ENCODE measurements at regions not wholly inside any gene's neighbourhood (a gene's known extent, or its start where the extent isn't known, plus 50 kb on each side); places are given as distances from the start of the nearest gene placed in this dataset.

DNA sequence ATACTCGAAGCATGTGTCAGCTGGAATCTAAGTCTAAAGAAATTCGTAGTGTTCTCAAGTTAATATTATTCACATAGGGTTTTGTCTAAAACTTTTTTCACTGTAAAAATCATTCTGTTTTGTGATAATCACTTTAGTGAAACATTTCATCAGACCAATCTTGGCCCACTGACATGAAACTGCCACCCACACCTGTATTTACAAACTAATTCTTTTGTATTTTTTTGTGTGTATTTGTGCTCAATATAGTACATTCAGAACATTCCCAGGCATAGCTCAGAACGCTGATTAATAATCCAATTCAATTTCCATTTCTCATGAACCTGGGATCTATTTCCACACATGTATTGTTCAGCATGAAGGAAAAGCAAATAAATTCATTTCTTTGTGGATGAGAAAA is 191.7 kb downstream of the RASSF9 start:
- H3K9me3 ChIP-seq (ENCODE audit: insufficient read depth, low read depth, low read length), result no peaks in the 10 kb centered on the region
- no peak overlapping the region for H3K9ac ChIP-seq (ENCODE audit: low read depth, low read length)
- no peak overlapping the region for H3K27ac ChIP-seq (ENCODE audit: low read length)
- no peaks in the 10 kb centered on the region for H3K36me3 ChIP-seq (ENCODE audit: insufficient read depth, low read depth, low read length)
- no peak overlapping the region for H3K4me3 ChIP-seq (ENCODE audit: low read length)
- H3K4me1 ChIP-seq (ENCODE audit: insufficient read depth, low read length), result peaks cover 7% of the 10 kb centered on the region; the same call in 1 of the 2 replicates
- H3K27me3 ChIP-seq (ENCODE audit: insufficient read depth, low read length), result no peaks in the 10 kb centered on the region

GRCh38 chr12:85653731-85654455 is 182.3 kb downstream of the RASSF9 start:
- H3K27me3 ChIP-seq (ENCODE audit: insufficient read depth, low read length), result no peaks in the 10 kb centered on the region
- peaks cover 2% of the 10 kb centered on the region; the same call in 1 of the 2 replicates for H3K4me1 ChIP-seq (ENCODE audit: insufficient read depth, low read length)
- no peaks in the 10 kb centered on the region for H3K36me3 ChIP-seq (ENCODE audit: insufficient read depth, low read depth, low read length)
- H3K27ac ChIP-seq (ENCODE audit: low read length), result no peak overlapping the region
- H3K9ac ChIP-seq (ENCODE audit: low read depth, low read length), result no peak overlapping the region
- H3K9me3 ChIP-seq (ENCODE audit: insufficient read depth, low read depth, low read length), result peaks cover 7% of the 10 kb centered on the region
- no peak overlapping the region for H3K4me3 ChIP-seq (ENCODE audit: low read length)

- H3K27me3 ChIP-seq (ENCODE audit: insufficient read depth, low read length), result no peaks in the 10 kb centered on the region
- H3K4me1 ChIP-seq (ENCODE audit: insufficient read depth, low read length), result no peaks in the 10 kb centered on the region
- H3K36me3 ChIP-seq (ENCODE audit: insufficient read depth, low read depth, low read length), result no peaks in the 10 kb centered on the region
Measured at GRCh38 chr12:85654456-85654840, 181.8 kb downstream of the RASSF9 start.

DNA sequence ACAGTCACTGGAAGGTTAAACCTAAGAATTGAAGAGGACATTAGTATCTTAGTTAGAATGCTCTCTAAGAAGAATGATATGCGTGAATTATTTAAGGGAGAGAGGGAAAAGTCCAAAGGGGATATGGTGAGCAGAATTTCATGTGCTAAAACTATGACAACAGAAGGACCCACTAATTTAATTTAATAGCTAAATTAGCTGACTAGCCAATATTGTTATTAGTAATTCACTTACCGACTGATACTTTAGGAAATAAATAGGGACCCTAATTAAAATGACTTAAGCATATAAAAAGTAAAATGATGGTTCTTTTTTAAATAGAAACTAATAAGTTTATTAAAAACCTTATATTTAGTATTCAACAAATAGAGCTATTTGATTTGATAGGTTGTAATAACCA is 179.6 kb downstream of the RASSF9 start:
- H3K4me3 ChIP-seq (ENCODE audit: low read length), result no peak overlapping the region
- no peaks in the 10 kb centered on the region for H3K27me3 ChIP-seq (ENCODE audit: insufficient read depth, low read length)
- H3K27ac ChIP-seq (ENCODE audit: low read length), result no peak overlapping the region
- H3K4me1 ChIP-seq (ENCODE audit: insufficient read depth, low read length), result no peaks in the 10 kb centered on the region
- H3K36me3 ChIP-seq (ENCODE audit: insufficient read depth, low read depth, low read length), result no peaks in the 10 kb centered on the region
- H3K9me3 ChIP-seq (ENCODE audit: insufficient read depth, low read depth, low read length), result peaks cover 17% of the 10 kb centered on the region
- no peak overlapping the region for H3K9ac ChIP-seq (ENCODE audit: low read depth, low read length)

More at GRCh38 chr12:85654456-85654840, 181.8 kb downstream of the RASSF9 start:
- Histone ChIP-seq H3K9me3 (ENCODE audit: insufficient read depth, low read depth, low read length) (peaks cover 10% of the 10 kb centered on the region), H3K9ac (ENCODE audit: low read depth, low read length) (no peak overlapping the region), H3K4me3 (ENCODE audit: low read length) (no peak overlapping the region), H3K27ac (ENCODE audit: low read length) (no peak overlapping the region)

- Histone ChIP-seq H3K36me3 (ENCODE audit: insufficient read depth, low read depth, low read length) (no peaks in the 10 kb centered on the region), H3K4me3 (ENCODE audit: low read length) (no peak overlapping the region), H3K27ac (ENCODE audit: low read length) (no peak overlapping the region), H3K9ac (ENCODE audit: low read depth, low read length) (no peak overlapping the region), H3K9me3 (ENCODE audit: insufficient read depth, low read depth, low read length) (peaks cover 17% of the 10 kb centered on the region), H3K27me3 (ENCODE audit: insufficient read depth, low read length) (no peaks in the 10 kb centered on the region), H3K4me1 (ENCODE audit: insufficient read depth, low read length) (no peaks in the 10 kb centered on the region)
Measured at GRCh38 chr12:85657251-85657650, 179.0 kb downstream of the RASSF9 start.

DNA sequence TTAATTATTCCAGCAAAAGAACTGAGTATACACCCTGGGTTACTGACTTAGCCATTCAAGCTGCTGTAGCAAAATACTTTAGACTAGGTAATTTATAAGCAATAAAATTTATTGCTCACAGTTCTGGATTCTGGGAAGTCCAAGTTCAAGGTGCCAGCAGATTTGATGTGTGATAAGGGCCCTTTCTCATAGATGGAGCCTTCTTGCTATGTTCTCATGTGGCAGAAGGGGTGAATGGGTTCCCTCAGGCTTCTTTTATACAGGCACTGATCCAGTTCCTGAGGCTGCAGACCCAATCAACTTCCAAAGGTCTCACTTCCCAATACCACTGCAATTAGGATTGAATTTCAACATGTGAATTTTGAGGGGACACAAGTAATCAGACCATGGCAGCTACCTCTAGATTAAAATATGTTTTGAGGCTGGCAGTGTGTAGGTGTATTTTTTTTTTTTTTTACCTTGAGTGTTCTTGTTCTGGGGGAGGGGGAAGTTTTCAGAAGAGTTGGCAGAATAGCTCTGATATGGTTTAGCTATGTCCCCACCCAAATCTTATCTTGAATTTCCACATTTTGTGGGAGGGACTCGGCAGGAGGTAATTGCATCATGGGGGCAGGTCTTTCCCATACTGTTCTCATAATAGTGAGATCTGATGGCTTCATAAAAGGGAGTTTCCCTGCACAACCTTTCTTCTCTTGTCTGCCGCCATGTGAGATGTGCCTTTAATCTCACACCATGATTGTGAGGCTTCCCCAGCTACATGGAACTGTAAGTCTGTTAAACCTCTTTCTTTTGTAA is 178.2 kb downstream of the RASSF9 start:
- H3K27me3 ChIP-seq (ENCODE audit: insufficient read depth, low read length), result no peaks in the 10 kb centered on the region
- H3K36me3 ChIP-seq (ENCODE audit: insufficient read depth, low read depth, low read length), result no peaks in the 10 kb centered on the region
- no peaks in the 10 kb centered on the region for H3K4me1 ChIP-seq (ENCODE audit: insufficient read depth, low read length)
- no peak overlapping the region for H3K9ac ChIP-seq (ENCODE audit: low read depth, low read length)
- no peak overlapping the region for H3K4me3 ChIP-seq (ENCODE audit: low read length)
- no peak overlapping the region for H3K27ac ChIP-seq (ENCODE audit: low read length)
- peaks cover 17% of the 10 kb centered on the region for H3K9me3 ChIP-seq (ENCODE audit: insufficient read depth, low read depth, low read length)

DNA sequence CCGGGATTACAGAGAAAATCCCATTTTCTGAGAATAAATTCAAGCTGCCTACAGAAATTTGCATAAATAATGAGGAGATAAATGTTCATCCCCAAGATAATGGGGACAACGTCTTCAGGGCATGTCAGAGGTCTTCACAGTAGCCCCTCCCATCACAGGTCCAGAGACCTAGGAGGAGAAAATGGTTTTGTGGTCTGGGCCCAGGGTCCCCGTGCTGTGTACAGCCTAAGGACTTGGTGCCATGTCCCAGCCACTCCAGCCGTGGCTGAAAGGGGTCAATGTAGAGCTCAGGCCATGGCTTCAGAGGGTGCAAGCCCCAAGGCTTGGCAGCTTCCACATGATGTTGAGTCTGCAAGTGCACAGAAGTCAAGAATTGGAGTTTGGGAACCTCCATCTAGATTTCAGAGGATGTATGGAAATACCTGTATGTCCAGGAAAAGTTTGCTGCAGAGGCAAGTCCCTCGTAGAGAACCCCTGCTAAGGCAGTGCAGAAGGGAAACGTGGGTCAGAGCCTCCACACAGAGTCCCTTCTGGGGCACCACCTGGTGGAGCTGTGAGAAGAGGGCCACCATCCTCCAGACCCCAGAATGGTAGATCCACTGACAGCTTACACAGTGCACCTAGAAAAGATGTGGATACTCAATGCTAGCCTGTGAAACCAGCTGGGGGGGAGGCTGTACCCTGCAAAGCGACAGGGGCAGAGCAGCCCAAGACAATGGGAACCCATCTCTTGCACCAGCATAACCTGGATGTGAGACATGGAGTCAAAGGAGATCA is 176.3 kb downstream of the RASSF9 start:
- no peaks in the 10 kb centered on the region for H3K4me1 ChIP-seq (ENCODE audit: insufficient read depth, low read length)
- no peak overlapping the region for H3K9ac ChIP-seq (ENCODE audit: low read depth, low read length)
- H3K36me3 ChIP-seq (ENCODE audit: insufficient read depth, low read depth, low read length), result no peaks in the 10 kb centered on the region
- no peaks in the 10 kb centered on the region for H3K27me3 ChIP-seq (ENCODE audit: insufficient read depth, low read length)
- peaks cover 17% of the 10 kb centered on the region for H3K9me3 ChIP-seq (ENCODE audit: insufficient read depth, low read depth, low read length)
- no peak overlapping the region for H3K4me3 ChIP-seq (ENCODE audit: low read length)
- H3K27ac ChIP-seq (ENCODE audit: low read length), result no peak overlapping the region

DNA sequence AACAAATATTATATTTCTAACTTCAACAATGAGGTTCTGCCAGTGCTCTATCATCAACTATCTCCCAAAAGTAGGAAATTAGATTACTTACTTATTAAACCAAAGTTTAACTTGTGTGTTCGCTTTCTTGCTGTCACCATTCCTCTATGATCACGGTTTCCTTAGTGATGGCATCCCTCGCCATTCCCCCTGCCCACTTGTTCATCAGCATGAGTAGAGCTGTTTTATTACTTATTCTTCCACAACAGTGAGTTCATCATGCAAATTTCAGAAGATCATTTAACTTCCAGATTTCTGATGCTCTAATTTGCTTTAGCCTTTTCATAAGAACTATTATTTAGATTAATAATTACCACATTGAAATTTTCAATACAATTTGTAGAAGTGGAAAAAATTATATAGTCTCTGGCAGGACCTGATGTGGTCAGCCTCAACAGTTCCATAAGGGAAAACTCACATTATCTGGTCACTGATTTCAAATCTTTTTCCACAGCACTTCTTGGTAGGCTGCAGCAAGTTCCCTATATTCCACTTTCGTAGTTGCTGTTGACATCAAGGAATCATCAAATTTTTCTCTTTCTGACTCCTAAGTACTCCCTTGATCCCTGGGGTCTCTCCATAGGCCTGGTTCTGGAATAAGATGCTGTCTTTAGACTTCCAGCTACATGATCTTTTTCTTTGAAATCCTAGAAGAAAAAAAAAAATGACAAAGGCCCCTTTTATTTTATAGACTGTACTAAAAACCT is 174.6 kb downstream of the RASSF9 start:
- H3K9me3 ChIP-seq (ENCODE audit: insufficient read depth, low read depth, low read length), result peaks cover 17% of the 10 kb centered on the region
- no peak overlapping the region for H3K9ac ChIP-seq (ENCODE audit: low read depth, low read length)
- no peaks in the 10 kb centered on the region for H3K36me3 ChIP-seq (ENCODE audit: insufficient read depth, low read depth, low read length)
- no peaks in the 10 kb centered on the region for H3K4me1 ChIP-seq (ENCODE audit: insufficient read depth, low read length)
- H3K27me3 ChIP-seq (ENCODE audit: insufficient read depth, low read length), result no peaks in the 10 kb centered on the region
- no peak overlapping the region for H3K27ac ChIP-seq (ENCODE audit: low read length)
- H3K4me3 ChIP-seq (ENCODE audit: low read length), result no peak overlapping the region

- Histone ChIP-seq H3K9ac (ENCODE audit: low read depth, low read length) (no peak overlapping the region), H3K36me3 (ENCODE audit: insufficient read depth, low read depth, low read length) (no peaks in the 10 kb centered on the region)
Measured at GRCh38 chr12:85662207-85662602, 174.0 kb downstream of the RASSF9 start.

GRCh38 chr12:85663631-85664030 is 172.6 kb downstream of the RASSF9 start:
- Histone ChIP-seq H3K4me1 (ENCODE audit: insufficient read depth, low read length) (no peaks in the 10 kb centered on the region), H3K27me3 (ENCODE audit: insufficient read depth, low read length) (no peaks in the 10 kb centered on the region), H3K27ac (ENCODE audit: low read length) (no peak overlapping the region), H3K4me3 (ENCODE audit: low read length) (no peak overlapping the region), H3K9me3 (ENCODE audit: insufficient read depth, low read depth, low read length) (peaks cover 13% of the 10 kb centered on the region), H3K36me3 (ENCODE audit: insufficient read depth, low read depth, low read length) (no peaks in the 10 kb centered on the region), H3K9ac (ENCODE audit: low read depth, low read length) (no peak overlapping the region)

More at GRCh38 chr12:85662207-85662602, 174.0 kb downstream of the RASSF9 start:
- peaks cover 17% of the 10 kb centered on the region for H3K9me3 ChIP-seq (ENCODE audit: insufficient read depth, low read depth, low read length)
- H3K27ac ChIP-seq (ENCODE audit: low read length), result no peak overlapping the region
- H3K4me1 ChIP-seq (ENCODE audit: insufficient read depth, low read length), result no peaks in the 10 kb centered on the region
- no peak overlapping the region for H3K4me3 ChIP-seq (ENCODE audit: low read length)
- no peaks in the 10 kb centered on the region for H3K27me3 ChIP-seq (ENCODE audit: insufficient read depth, low read length)

DNA sequence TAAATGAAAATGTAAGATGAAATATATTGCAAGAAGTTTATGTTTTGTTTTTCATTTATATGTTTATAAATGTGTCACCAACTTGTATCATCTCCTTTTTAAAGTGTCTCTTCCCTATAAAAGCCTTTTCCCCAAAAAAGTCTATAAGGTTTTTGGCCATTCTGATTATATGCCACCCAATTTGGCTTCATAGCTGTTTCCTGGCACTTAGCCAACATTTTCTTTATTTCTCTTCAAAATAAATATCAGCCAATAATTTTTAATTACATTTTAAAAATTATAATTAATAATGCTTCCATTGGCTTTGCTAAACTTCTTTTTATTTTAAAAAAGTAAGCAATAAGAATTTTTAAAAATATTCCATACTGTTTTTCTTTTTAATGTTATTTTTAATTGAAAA is 171.8 kb downstream of the RASSF9 start:
- Histone ChIP-seq H3K4me1 (ENCODE audit: insufficient read depth, low read length) (no peaks in the 10 kb centered on the region), H3K27ac (ENCODE audit: low read length) (no peak overlapping the region), H3K27me3 (ENCODE audit: insufficient read depth, low read length) (no peaks in the 10 kb centered on the region), H3K4me3 (ENCODE audit: low read length) (no peak overlapping the region), H3K9me3 (ENCODE audit: insufficient read depth, low read depth, low read length) (peaks cover 8% of the 10 kb centered on the region), H3K36me3 (ENCODE audit: insufficient read depth, low read depth, low read length) (no peaks in the 10 kb centered on the region), H3K9ac (ENCODE audit: low read depth, low read length) (no peak overlapping the region)

Data from iPS-20b (cell line).